ENCODE measurements at regions not wholly inside any gene's neighbourhood (a gene's known extent, or its start where the extent isn't known, plus 50 kb on each side); places are given as distances from the start of the nearest gene placed in this dataset.

- TF ChIP-seq, protein P1, sequence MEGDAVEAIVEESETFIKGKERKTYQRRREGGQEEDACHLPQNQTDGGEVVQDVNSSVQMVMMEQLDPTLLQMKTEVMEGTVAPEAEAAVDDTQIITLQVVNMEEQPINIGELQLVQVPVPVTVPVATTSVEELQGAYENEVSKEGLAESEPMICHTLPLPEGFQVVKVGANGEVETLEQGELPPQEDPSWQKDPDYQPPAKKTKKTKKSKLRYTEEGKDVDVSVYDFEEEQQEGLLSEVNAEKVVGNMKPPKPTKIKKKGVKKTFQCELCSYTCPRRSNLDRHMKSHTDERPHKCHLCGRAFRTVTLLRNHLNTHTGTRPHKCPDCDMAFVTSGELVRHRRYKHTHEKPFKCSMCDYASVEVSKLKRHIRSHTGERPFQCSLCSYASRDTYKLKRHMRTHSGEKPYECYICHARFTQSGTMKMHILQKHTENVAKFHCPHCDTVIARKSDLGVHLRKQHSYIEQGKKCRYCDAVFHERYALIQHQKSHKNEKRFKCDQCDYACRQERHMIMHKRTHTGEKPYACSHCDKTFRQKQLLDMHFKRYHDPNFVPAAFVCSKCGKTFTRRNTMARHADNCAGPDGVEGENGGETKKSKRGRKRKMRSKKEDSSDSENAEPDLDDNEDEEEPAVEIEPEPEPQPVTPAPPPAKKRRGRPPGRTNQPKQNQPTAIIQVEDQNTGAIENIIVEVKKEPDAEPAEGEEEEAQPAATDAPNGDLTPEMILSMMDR (conservative IDR thresholded peaks at IDR 0.05; ENCODE audit: control insufficient read depth, insufficient read depth, low read depth, low read length): no peak
- DNase-seq (ENCODE audit: low read depth): no peak
- no peak overlapping the region for H3K4me3 ChIP-seq (ENCODE audit: control insufficient read depth, low read depth, low read length)
Observed at GRCh38 chr10:29041616-29042015, 247.3 kb upstream of the LYZL1 start.

DNA sequence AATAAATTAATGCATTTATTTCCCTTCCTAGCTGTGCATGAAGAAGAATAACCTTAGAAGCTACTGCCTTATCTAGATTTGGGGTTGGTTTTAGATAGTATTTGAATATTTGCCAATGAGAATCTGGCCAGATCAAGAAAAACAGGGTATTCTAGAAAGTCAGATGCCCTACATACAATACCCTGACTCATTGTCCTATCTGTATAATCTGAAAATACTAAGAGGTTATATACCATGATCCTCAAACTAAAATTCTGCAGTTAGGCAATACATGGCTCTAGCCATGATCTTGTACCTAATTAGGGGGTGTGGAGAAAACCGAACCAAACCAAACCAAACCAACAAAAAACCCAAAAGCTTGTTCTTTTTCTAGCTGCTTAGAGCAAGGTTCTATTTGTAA is 240.4 kb upstream of the LYZL1 start:
- DNase-seq (ENCODE audit: low read depth): no peak
- no peak overlapping the region for H3K4me3 ChIP-seq (ENCODE audit: control insufficient read depth, low read depth, low read length)
- TF ChIP-seq, protein P1 (conservative IDR thresholded peaks at IDR 0.05; ENCODE audit: control insufficient read depth, insufficient read depth, low read depth, low read length): no peak

- TF ChIP-seq, protein P1 (conservative IDR thresholded peaks at IDR 0.05; ENCODE audit: control insufficient read depth, insufficient read depth, low read depth, low read length): no peak
- no peak for DNase-seq (ENCODE audit: low read depth)
- no peak overlapping the region for H3K4me3 ChIP-seq (ENCODE audit: control insufficient read depth, low read depth, low read length)
Observed at GRCh38 chr10:29050081-29050480, 238.8 kb upstream of the LYZL1 start.

GRCh38 chr10:29055101-29055500 is 233.8 kb upstream of the LYZL1 start:
- DNase-seq (ENCODE audit: low read depth): no peak
- TF ChIP-seq, protein P1 (conservative IDR thresholded peaks at IDR 0.05; ENCODE audit: control insufficient read depth, insufficient read depth, low read depth, low read length): no peak
- no peak overlapping the region for H3K4me3 ChIP-seq (ENCODE audit: control insufficient read depth, low read depth, low read length)

- no peak for DNase-seq (ENCODE audit: low read depth)
- no peak overlapping the region for H3K4me3 ChIP-seq (ENCODE audit: control insufficient read depth, low read depth, low read length)
- TF ChIP-seq, protein P1 (conservative IDR thresholded peaks at IDR 0.05; ENCODE audit: control insufficient read depth, insufficient read depth, low read depth, low read length): no peak
Observed at GRCh38 chr10:29056729-29057128, 232.1 kb upstream of the LYZL1 start.

- TF ChIP-seq, protein P1 (conservative IDR thresholded peaks at IDR 0.05; ENCODE audit: control insufficient read depth, insufficient read depth, low read depth, low read length): no peak
- no peak overlapping the region for H3K4me3 ChIP-seq (ENCODE audit: control insufficient read depth, low read depth, low read length)
- no peak for DNase-seq (ENCODE audit: low read depth)
Observed at GRCh38 chr10:29057822-29058331, 231.0 kb upstream of the LYZL1 start.

Data from fibroblast of mammary gland (primary cell).